ENCODE measurements at regions not wholly inside any gene's neighbourhood (a gene's known extent, or its start where the extent isn't known, plus 50 kb on each side); places are given as distances from the start of the nearest gene placed in this dataset.
A peak's percentile ranks its signal among the peaks of the same experiment; 100 is the strongest.

- ATAC-seq: no peak
- DNase-seq (ENCODE audit: low read depth in 1 of 2, low spot score in 1 of 2): no peak
These were observed 94.4 kb upstream of the SIX2 start for GRCh38 chr2:45103351-45104345.

GRCh38 chr2:45102579-45103117 is 93.4 kb upstream of the SIX2 start:
- no peak for DNase-seq (ENCODE audit: low read depth in 1 of 2, low spot score in 1 of 2)
- Histone ChIP-seq H3K9me3 (no peaks in the 10 kb centered on the region), H3K27ac (no peak overlapping the region), H3K4me2 (no peak overlapping the region), H3K4me1 (no peaks in the 10 kb centered on the region), H3K4me3 (no peak overlapping the region)
- TF ChIP-seq E2F6 (IDR thresholded peaks at IDR 0.05; ENCODE audit: borderline replicate concordance, low read depth): no peak
- 0 out of 4 replicates have a peak, but pooled peaks of 1 of the 2 experiments have one; percentile 16 for TF ChIP-seq CEBPB (IDR thresholded peaks at IDR 0.05)
- no peak for ATAC-seq
- 85% methylated on average over 3 of the region's 3 CpGs for WGBS (ENCODE audit: missing lambda C conversion rate)
- ChIA-PET POLR2A (no interaction called here), CTCF (interaction anchor here (0.6 to 1.1 kb wide), 2 partner anchors 133 to 502 kb away, joined by 3 to 4 read pairs; no protein-coding TSS in a partner anchor)
- FAIRE-seq: peak; percentile 39

More at GRCh38 chr2:45103351-45104345, 94.4 kb upstream of the SIX2 start:
- TF ChIP-seq KDM5A (IDR thresholded peaks at IDR 0.05) (no peak), USF2 (IDR thresholded peaks at IDR 0.05) (no peak), HOXB5 (CRISPR knock-in tag; IDR thresholded peaks at IDR 0.05) (no peak), MAZ (IDR thresholded peaks at IDR 0.05; ENCODE audit: borderline replicate concordance, low read depth, low read length) (no peak), POLR2A (IDR thresholded peaks at IDR 0.05; ENCODE audit: low read length) (no peak), ELK1 (IDR thresholded peaks at IDR 0.05; ENCODE audit: low read depth, low read length) (no peak), ESRRA (IDR thresholded peaks at IDR 0.05; ENCODE audit: borderline replicate concordance, low read length) (no peak), ZNF302 (CRISPR knock-in tag; IDR thresholded peaks at IDR 0.05) (no peak)
- no peaks in the 10 kb centered on the region for H3K4me1 ChIP-seq
- no peak overlapping the region for H3K4me2 ChIP-seq
- CTCF ChIA-PET: interaction anchor here (1.4 kb wide), 1 partner anchor 12 kb away, joined by 4 read pairs; no protein-coding TSS in a partner anchor
- WGBS (ENCODE audit: missing lambda C conversion rate): 46% methylated on average over 8 of the region's 8 CpGs
- H3K4me3 ChIP-seq: no peak overlapping the region
- POLR2A ChIA-PET: no interaction called here
- no peak overlapping the region for H3K27ac ChIP-seq
- no peaks in the 10 kb centered on the region for H3K9me3 ChIP-seq
- no peak for FAIRE-seq

- ATAC-seq: no peak
- 8% methylated on average over 1 of the region's 1 CpG for WGBS (ENCODE audit: missing lambda C conversion rate)
- Histone ChIP-seq H3K4me1 (no peaks in the 10 kb centered on the region), H3K27ac (no peak overlapping the region), H3K4me3 (no peak overlapping the region), H3K9me3 (no peaks in the 10 kb centered on the region), H3K4me2 (no peak overlapping the region)
- DNase-seq (ENCODE audit: low read depth in 1 of 2, low spot score in 1 of 2): no peak
- TF ChIP-seq CHD4 (IDR thresholded peaks at IDR 0.05; ENCODE audit: borderline replicate concordance): no peak
- no peak for FAIRE-seq
- CTCF ChIA-PET: interaction anchor here (0.6 to 1.1 kb wide), 2 partner anchors 132 to 502 kb away, joined by 3 to 4 read pairs; no protein-coding TSS in a partner anchor
- POLR2A ChIA-PET: no interaction called here
These were observed 92.9 kb upstream of the SIX2 start for GRCh38 chr2:45102141-45102540.

GRCh38 chr2:45096996-45097395 is 87.7 kb upstream of the SIX2 start:
- CTCF ChIA-PET: interaction anchor here (0.8 kb wide), 1 partner anchor 12 kb away, joined by 4 read pairs; no protein-coding TSS in a partner anchor
- WGBS (ENCODE audit: missing lambda C conversion rate): 74% methylated on average over 6 of the region's 6 CpGs
- FAIRE-seq (no peak), ATAC-seq (no peak), DNase-seq (ENCODE audit: low read depth in 1 of 2, low spot score in 1 of 2) (no peak)
- POLR2A ChIA-PET: no interaction called here
- H3K4me3 ChIP-seq: no peak overlapping the region
- no peak overlapping the region for H3K4me2 ChIP-seq
- H3K9me3 ChIP-seq: no peaks in the 10 kb centered on the region
- H3K4me1 ChIP-seq: no peaks in the 10 kb centered on the region
- H3K27ac ChIP-seq: no peak overlapping the region
- no peak for TF ChIP-seq ZNF302 (CRISPR knock-in tag; IDR thresholded peaks at IDR 0.05)
- no peak for TF ChIP-seq MYC (IDR thresholded peaks at IDR 0.05; ENCODE audit: borderline replicate concordance, low read length)
- no peak for TF ChIP-seq MAX (IDR thresholded peaks at IDR 0.05)
- TF ChIP-seq MAFK (IDR thresholded peaks at IDR 0.05; ENCODE audit: partially characterized antibody): no peak
- no peak for TF ChIP-seq USF2 (IDR thresholded peaks at IDR 0.05)
- TF ChIP-seq TP53 (CRISPR knock-in tag; IDR thresholded peaks at IDR 0.05): no peak
- no peak for TF ChIP-seq HOXA7 (CRISPR knock-in tag; IDR thresholded peaks at IDR 0.05)
- TF ChIP-seq KDM5A (IDR thresholded peaks at IDR 0.05): no peak
- TF ChIP-seq HMGXB4 (CRISPR knock-in tag; IDR thresholded peaks at IDR 0.05; ENCODE audit: borderline replicate concordance): no peak
- no peak for TF ChIP-seq POLR2AphosphoS2 (conservative IDR thresholded peaks at IDR 0.05; ENCODE audit: low read length)
- TF ChIP-seq SREBF2 (IDR thresholded peaks at IDR 0.05): no peak
- no peak for TF ChIP-seq HEYL (CRISPR knock-in tag; IDR thresholded peaks at IDR 0.05)
- no peak for TF ChIP-seq FOSB (CRISPR knock-in tag; IDR thresholded peaks at IDR 0.05)
- TF ChIP-seq EHF (CRISPR knock-in tag; IDR thresholded peaks at IDR 0.05): no peak
- TF ChIP-seq RFX5 (IDR thresholded peaks at IDR 0.05): no peak

All from A549 (cell line).